ENCODE measurements at regions not wholly inside any gene's neighbourhood (a gene's known extent, or its start where the extent isn't known, plus 50 kb on each side); places are given as distances from the start of the nearest gene placed in this dataset.

- DNase-seq (ENCODE audit: low spot score), result no peak
- TF ChIP-seq CTCF (IDR thresholded peaks at IDR 0.05; ENCODE audit: extremely low read depth, missing control alignments), result no peak
These were observed 554.1 kb downstream of the MAT2B start for GRCh38 chr5:164059471-164059870.

DNA sequence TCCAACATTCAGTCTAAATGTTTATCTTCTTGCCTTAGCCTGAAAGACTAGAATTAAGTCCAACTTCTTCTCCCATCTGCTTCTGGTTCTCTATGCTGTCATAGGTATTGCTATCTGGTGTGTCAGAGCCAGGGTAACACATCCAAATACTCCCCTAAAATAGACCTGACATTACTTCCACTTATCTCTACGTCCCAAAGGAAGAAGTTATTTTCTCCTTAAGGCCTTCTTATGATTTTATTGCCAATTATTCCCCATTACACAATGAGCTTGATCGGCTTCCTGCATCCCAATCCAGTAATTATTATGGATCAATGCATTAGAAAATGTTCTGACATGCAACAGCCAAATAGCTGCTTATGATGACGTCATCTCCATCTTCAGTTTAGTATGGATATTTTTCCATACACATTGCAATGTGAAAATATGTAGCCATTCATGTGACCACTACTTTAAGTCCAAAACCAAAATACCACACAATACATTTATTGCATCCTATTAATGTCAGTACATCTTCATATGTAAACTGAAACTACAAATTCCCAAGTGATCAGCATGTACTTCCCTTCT lies 555.5 kb downstream of the MAT2B start:
- TF ChIP-seq CTCF (IDR thresholded peaks at IDR 0.05; ENCODE audit: extremely low read depth, missing control alignments), result no peak
- DNase-seq (ENCODE audit: low spot score), result no peak

GRCh38 chr5:164062304-164062703 lies 556.9 kb downstream of the MAT2B start:
- no peak for DNase-seq (ENCODE audit: low spot score)
- no peak for TF ChIP-seq CTCF (IDR thresholded peaks at IDR 0.05; ENCODE audit: extremely low read depth, missing control alignments)

DNA sequence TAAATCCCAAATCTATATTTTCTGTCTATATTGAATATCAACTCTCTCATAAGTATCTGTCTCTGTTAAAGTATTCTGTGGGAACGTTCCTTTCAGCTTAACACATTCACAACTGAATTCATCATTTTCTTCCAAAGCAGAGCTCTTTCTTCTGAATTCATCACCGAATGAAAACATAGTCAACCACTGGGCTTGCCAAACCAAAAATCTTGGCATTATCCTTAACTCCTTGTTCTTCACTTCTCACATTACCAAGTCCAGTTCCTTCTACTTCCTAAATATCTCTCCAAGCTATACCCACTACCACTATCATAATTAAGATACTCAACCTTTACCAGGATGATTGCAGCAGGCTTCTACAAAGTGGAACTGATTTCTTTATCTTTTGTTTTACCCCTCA lies 559.8 kb downstream of the MAT2B start:
- TF ChIP-seq CTCF (IDR thresholded peaks at IDR 0.05; ENCODE audit: extremely low read depth, missing control alignments), result no peak
- DNase-seq (ENCODE audit: low spot score), result no peak

DNA sequence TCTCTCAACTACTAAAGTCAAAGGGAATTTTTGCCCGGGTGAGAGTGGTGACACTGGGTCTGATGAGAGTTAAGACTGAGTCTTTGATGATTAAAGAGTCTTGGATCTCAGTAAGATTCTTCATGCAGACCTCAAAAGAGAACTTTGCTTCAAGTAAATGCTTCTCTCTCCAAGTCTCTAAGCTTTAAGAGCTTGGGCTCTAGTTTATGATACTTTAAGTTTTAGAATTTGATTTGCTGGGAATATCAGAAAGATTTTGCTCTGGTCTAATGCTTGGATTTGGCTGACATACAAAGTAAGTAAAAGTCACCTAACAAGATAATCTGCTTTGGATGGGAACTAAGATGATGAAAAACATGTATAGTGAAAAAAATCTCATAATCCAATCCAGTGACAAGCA lies 566.3 kb downstream of the MAT2B start:
- TF ChIP-seq CTCF (IDR thresholded peaks at IDR 0.05; ENCODE audit: extremely low read depth, missing control alignments), result no peak
- DNase-seq (ENCODE audit: low spot score), result no peak

GRCh38 chr5:164073081-164073480 lies 567.7 kb downstream of the MAT2B start:
- DNase-seq (ENCODE audit: low spot score), result no peak
- no peak for TF ChIP-seq CTCF (IDR thresholded peaks at IDR 0.05; ENCODE audit: extremely low read depth, missing control alignments)

GRCh38 chr5:164076556-164076955 lies 571.1 kb downstream of the MAT2B start:
- no peak for TF ChIP-seq CTCF (IDR thresholded peaks at IDR 0.05; ENCODE audit: extremely low read depth, missing control alignments)
- DNase-seq (ENCODE audit: low spot score), result no peak
